NOMO-1 treated with DMSO at 0.1 percent for 48 hours (cell line): ENCODE measurements at regions not wholly inside any gene's neighbourhood (a gene's known extent, or its start where the extent isn't known, plus 50 kb on each side); places are given as distances from the start of the nearest gene placed in this dataset.

Experiments
- DNase-seq: peaks from one replicate; lab custom pipeline; 2025; ENCODE audit not compliant: unreplicated experiment; lab: John Stamatoyannopoulos, UW

- DNase-seq: no peak
Measured at GRCh38 chr6:33869826-33870423, 66.1 kb upstream of the MLN start.

- DNase-seq: no peak
Measured at GRCh38 chr6:33869121-33869520, 65.3 kb upstream of the MLN start.

- no peak for DNase-seq
Measured at GRCh38 chr6:33868141-33868540, 64.3 kb upstream of the MLN start.

GRCh38 chr6:33865478-33866077 lies 61.8 kb upstream of the MLN start:
- no peak for DNase-seq

- DNase-seq: no peak
Measured at GRCh38 chr6:33863723-33864440, 60.1 kb upstream of the MLN start.

DNA sequence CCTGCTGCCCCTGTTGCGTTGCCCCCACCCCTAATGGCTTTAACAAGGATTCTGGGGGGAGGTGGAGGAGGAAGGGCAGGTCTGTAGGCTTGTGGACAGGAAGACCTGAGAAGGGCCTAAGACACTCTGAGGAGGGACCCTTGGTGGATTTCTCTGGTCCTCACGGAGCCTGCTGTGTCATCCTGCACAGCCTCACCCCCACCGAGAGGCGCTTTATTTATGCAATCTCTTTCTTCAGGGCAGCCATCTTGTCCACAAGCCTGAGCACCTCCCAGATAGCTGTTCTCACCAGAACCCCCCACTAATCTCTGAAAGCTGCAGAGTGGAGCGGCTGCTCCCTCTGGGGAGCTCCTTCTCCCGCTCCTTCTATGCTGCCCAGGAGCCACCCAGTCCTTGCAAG lies 59.3 kb upstream of the MLN start:
- DNase-seq: no peak

GRCh38 chr6:33862536-33862935 lies 58.7 kb upstream of the MLN start:
- DNase-seq: no peak

DNA sequence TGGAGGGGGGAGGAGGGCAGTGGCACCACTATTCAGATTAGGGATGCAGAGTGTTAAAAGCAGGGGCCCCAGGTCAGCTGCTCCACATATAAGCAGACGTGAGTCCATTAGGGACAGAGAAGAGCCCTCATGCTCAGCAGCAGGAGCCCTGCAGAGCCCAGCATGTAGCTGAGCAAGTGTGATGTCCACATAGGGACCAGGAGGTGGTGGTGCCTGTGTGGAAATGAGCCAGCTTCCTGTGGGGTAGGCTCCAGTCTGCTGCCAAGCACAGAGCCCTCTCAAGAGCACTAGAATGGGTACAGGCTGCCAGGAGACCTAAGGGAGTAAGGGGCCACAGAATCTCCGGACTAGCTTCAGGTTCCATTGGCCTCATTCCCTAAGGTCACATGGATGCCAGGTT lies 57.9 kb upstream of the MLN start:
- DNase-seq: no peak

- peak; percentile 70 for DNase-seq
Measured at GRCh38 chr6:33860706-33861474, 57.1 kb upstream of the MLN start.

GRCh38 chr6:33860006-33860405 lies 56.2 kb upstream of the MLN start:
- DNase-seq: no peak

GRCh38 chr6:33858804-33859505 lies 55.2 kb upstream of the MLN start:
- no peak for DNase-seq

- no peak for DNase-seq
Measured at GRCh38 chr6:33857932-33858475, 54.2 kb upstream of the MLN start.

DNA sequence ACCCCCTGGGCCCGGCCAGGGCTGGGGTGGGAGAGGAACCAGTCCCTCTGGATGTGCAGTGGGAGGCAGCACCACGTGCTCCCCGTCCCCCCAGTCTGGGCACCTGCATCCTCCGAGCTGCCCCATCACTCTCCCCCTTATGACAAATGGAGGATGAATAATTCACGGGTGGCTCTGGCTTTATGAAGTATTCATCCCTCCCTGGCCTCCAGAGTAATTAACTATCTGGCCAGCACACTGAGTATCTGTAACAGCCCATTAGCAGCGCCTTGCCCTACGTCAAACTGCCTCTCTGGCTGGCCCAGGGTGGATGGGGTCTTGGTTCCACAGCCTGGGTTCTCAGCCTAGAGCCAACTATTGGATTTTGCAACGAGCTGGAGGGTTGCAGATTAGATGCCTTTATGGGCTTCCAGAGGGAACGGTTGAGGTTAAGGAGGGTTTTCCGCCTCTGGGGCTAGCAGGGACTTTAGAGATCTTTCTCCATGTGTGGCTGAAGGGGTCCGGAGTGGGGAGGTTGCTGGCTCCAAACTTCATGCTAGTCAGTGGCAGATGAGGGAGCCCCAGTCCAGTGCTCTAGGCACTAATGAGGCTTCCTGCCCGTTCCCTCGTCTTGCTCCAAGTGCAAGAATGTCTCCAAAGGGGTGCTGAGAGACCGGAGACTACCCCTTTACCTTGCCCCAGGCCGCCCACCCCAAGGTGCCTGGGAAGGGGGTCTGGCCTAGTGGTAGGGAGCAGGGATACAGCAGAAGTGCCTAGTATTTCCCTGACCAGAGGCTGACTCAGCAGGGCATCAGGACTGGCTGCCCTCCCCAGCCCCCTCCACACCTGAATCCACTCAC lies 53.5 kb upstream of the MLN start:
- DNase-seq: no peak

DNA sequence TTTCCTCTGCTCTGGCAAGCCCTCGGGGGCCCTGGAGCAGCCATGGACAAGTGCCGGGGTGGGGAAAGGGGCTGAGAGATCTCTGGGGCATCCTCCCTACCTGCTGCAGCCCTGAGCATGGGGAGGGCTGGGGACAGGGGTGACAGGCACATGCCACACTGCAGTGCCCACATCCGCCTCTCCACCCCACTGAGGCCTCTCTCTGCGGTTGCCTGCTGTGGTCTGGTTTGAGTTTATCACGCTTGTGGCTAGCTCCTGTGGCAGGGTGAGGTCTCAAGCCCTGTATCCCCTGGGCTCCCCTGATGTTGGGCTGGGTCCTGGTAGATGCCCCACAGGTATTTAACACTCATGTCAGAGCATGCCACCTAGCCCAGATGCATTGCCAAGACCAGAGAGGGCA lies 52.9 kb upstream of the MLN start:
- DNase-seq: peak; percentile 50

GRCh38 chr6:33856031-33856590 lies 52.3 kb upstream of the MLN start:
- no peak for DNase-seq

DNA sequence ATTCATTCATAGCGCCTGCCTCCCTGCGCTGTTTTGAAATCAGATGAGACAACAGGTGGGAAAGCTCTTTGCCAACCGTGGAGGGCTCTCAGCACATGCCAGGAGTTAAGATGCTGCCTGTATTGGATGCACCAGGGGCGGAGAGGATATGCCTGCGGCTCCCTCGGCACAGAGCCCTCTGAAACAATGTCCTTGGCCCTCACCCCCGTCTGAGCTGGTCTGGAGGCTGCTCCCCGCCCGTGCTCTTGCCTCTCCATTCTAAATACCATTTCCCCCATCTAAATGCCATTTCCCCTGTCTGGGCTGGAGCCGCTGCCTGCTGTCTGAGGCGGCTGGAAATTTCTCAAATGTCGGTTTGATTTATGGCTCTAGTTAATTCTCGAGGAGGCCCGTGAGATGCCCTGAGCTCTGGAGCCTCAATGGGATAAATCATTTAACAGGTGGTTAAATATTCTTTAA lies 50.8 kb upstream of the MLN start:
- no peak for DNase-seq

GRCh38 chr6:33853736-33854135 lies 49.9 kb upstream of the MLN start:
- no peak for DNase-seq
